ENCODE measurements at regions not wholly inside any gene's neighbourhood (a gene's known extent, or its start where the extent isn't known, plus 50 kb on each side); places are given as distances from the start of the nearest gene placed in this dataset.
"Not testable (repeated sequence)": the region's sequence is repeated elsewhere in the genome, so short reads cannot be mapped to it uniquely, and the experiment has no call there.

DNA sequence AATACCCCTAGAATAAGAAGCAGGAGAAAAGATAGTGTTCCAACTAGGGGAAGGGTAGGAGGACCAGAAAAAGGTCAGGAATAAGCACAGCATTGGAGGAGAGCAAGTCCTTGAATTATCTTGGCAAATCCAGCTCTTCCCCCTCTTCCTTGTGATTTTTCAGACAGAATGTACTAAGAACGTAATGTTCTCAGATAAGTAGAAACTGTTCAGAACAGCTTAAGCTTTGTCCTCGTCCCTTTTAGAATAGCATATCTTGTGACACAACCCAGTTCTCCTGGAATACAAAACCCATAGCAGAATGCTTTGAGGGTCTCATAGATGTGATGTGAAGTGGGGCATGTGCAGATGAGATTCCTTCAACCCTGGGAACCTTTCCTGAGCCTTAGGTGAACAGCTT, 97.4 kb downstream of the EMB start:
- TF ChIP-seq ZFX (IDR thresholded peaks at IDR 0.05): no peak
- TF ChIP-seq, protein P1, sequence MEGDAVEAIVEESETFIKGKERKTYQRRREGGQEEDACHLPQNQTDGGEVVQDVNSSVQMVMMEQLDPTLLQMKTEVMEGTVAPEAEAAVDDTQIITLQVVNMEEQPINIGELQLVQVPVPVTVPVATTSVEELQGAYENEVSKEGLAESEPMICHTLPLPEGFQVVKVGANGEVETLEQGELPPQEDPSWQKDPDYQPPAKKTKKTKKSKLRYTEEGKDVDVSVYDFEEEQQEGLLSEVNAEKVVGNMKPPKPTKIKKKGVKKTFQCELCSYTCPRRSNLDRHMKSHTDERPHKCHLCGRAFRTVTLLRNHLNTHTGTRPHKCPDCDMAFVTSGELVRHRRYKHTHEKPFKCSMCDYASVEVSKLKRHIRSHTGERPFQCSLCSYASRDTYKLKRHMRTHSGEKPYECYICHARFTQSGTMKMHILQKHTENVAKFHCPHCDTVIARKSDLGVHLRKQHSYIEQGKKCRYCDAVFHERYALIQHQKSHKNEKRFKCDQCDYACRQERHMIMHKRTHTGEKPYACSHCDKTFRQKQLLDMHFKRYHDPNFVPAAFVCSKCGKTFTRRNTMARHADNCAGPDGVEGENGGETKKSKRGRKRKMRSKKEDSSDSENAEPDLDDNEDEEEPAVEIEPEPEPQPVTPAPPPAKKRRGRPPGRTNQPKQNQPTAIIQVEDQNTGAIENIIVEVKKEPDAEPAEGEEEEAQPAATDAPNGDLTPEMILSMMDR (conservative IDR thresholded peaks at IDR 0.05): no peak
- no peak overlapping the region for H3K27ac ChIP-seq

- H3K27ac ChIP-seq: no peak overlapping the region
- TF ChIP-seq, protein P1 (conservative IDR thresholded peaks at IDR 0.05): no peak
- TF ChIP-seq ZFX (IDR thresholded peaks at IDR 0.05): no peak
Observed at GRCh38 chr5:50340757-50341156, 100.3 kb downstream of the EMB start.

GRCh38 chr5:50330633-50331032, 110.5 kb downstream of the EMB start:
- not testable (repeated sequence) for H3K27ac ChIP-seq

GRCh38 chr5:50328193-50328729, 112.8 kb downstream of the EMB start:
- no peak for TF ChIP-seq ZFX (IDR thresholded peaks at IDR 0.05)
- TF ChIP-seq, protein P1 (conservative IDR thresholded peaks at IDR 0.05): no peak
- H3K27ac ChIP-seq: no peak overlapping the region

DNA sequence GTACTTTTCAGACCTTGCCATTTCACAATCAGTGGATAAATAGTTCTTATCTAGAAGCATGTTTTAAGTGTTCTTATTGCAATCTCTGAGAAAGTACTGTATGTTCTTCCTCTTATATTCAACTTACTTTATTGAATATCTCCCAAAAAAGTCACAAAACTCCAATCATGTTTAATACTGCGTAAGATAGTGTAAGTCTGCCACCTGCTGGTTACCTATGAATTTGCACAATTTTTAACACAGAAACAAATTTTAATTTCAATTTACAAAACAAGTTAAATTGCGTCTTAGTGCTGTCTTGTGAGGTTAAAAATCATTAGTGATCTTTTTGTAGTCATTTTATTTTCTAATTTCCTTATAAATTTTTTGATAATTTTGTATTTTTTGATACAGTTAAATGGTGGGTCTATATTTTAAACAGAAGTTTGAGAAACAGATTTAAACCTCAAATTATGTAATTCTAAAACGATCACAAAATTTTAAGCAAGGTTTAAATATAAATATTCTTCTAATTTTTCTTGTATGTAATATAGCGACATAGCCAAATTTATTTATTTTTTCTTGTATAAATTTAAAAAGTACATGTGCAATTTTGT, 115.8 kb downstream of the EMB start:
- TF ChIP-seq, protein P1 (conservative IDR thresholded peaks at IDR 0.05): peak; percentile 79
- TF ChIP-seq ZFX (IDR thresholded peaks at IDR 0.05): no peak
- H3K27ac ChIP-seq: no peak overlapping the region

DNA sequence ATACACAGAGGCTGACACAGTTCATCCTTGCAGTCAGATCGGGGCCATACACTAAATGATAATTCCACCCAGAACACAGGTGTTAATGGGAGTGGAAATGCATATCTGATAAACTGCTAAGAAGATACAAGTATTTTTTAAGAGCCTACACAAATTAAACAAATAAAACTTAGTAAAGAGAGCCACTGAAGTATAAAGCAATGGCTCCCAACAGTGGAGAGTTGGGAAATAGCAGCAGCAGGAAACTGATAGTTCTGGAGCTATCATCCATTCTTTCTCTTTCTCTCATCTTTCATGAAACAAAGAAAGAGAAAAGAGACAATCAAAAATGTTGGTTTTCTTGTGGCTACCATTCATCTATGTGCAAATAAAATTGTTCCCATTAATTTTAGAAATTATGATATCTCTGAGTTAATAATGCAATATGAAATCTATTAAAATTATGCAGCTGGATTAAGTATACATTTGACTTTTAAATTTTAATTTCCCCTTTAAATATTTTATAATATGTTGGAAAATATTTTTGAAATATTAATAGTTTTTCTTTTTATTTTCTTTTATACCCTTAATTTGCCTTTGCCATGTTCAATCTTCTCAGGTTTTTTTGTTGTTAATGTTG, 120.8 kb downstream of the EMB start:
- TF ChIP-seq, protein P1 (conservative IDR thresholded peaks at IDR 0.05): peak; percentile 93
- TF ChIP-seq ZFX (IDR thresholded peaks at IDR 0.05): no peak
- H3K27ac ChIP-seq: no peak overlapping the region

- H3K27ac ChIP-seq: no peak overlapping the region
Observed at GRCh38 chr5:50318220-50318619, 122.9 kb downstream of the EMB start.

DNA sequence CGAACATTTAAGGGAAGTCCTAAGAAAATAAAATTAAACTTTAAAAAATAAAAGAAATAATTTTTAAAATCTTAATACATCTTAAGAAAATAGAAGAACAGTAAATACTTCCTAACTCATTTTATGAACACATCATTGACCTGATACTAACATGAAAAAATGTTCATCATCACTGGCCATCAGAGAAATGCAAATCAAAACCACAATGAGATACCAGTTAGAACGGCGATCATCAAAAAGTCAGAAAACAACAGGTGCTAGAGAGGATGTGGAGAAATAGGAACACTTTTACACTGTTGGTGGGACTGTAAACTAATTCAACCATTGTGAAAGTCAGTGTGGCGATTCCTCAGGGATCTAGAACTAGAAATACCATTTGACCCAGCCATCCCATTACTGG, 134.6 kb downstream of the EMB start:
- not testable (repeated sequence) for H3K27ac ChIP-seq

More at GRCh38 chr5:50318220-50318619, 122.9 kb downstream of the EMB start:
- TF ChIP-seq, protein P1 (conservative IDR thresholded peaks at IDR 0.05): no peak
- no peak for TF ChIP-seq ZFX (IDR thresholded peaks at IDR 0.05)

Data from C4-2B (cell line).